ENCODE measurements at regions not wholly inside any gene's neighbourhood (a gene's known extent, or its start where the extent isn't known, plus 50 kb on each side); places are given as distances from the start of the nearest gene placed in this dataset.

GRCh38 chr9:99296291-99296951 is 74.3 kb downstream of the SEC61B start:
- DNase-seq (ENCODE audit: low read depth), result no peak
- TF ChIP-seq, protein P1, sequence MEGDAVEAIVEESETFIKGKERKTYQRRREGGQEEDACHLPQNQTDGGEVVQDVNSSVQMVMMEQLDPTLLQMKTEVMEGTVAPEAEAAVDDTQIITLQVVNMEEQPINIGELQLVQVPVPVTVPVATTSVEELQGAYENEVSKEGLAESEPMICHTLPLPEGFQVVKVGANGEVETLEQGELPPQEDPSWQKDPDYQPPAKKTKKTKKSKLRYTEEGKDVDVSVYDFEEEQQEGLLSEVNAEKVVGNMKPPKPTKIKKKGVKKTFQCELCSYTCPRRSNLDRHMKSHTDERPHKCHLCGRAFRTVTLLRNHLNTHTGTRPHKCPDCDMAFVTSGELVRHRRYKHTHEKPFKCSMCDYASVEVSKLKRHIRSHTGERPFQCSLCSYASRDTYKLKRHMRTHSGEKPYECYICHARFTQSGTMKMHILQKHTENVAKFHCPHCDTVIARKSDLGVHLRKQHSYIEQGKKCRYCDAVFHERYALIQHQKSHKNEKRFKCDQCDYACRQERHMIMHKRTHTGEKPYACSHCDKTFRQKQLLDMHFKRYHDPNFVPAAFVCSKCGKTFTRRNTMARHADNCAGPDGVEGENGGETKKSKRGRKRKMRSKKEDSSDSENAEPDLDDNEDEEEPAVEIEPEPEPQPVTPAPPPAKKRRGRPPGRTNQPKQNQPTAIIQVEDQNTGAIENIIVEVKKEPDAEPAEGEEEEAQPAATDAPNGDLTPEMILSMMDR (conservative IDR thresholded peaks at IDR 0.05; ENCODE audit: low read depth, low read length), result no peak
- no peak overlapping the region for H3K4me3 ChIP-seq (ENCODE audit: low read length)

GRCh38 chr9:99298614-99299013 is 76.5 kb downstream of the SEC61B start:
- no peak for DNase-seq (ENCODE audit: low read depth)
- TF ChIP-seq, protein P1 (conservative IDR thresholded peaks at IDR 0.05; ENCODE audit: low read depth, low read length), result no peak

DNA sequence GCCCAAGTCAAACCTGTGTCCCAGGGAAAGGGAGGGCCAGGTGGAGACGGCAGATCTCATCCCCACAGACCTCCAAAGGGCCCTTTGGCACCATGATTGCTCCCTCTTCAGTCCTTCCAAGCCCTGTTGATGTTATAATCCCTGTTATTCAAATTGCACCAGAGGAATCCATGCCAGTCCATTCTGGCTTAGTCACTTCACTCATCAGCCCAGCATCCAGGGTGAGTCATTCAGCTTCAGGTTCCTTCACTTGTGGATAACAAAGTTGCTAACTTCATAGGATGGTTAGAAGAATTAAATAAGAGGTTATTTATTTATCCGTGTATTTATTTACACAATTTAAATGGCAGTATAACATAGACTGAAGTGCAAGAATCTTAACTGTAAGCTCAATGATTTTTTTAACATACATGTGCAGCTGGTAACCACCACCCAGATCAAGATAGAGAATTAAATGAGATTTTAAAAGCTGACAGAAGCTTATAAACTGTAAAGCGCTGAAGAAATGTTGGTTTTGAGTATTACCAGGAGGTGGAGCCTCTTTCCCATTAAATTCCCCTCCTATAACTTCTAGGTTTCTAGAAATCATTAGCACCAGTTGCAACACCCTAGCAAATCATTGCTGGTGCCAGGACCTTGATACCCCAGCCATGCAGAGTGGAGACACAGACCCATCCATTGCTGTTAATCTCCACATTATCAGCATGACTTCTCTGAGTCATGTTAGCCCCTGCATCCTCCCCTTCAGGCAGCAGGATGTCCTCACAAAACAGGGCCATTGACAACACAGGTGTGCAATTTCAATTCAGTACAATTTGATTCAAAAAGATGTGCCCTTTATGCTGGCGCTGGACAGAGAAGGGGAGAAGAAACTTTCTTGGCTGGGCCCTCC is 77.4 kb downstream of the SEC61B start:
- peak; percentile 65 for DNase-seq (ENCODE audit: low read depth)
- TF ChIP-seq, protein P1 (conservative IDR thresholded peaks at IDR 0.05; ENCODE audit: low read depth, low read length), result peak; percentile 39
- no peak overlapping the region for H3K4me3 ChIP-seq (ENCODE audit: low read length)

More at GRCh38 chr9:99298614-99299013, 76.5 kb downstream of the SEC61B start:
- no peak overlapping the region for H3K4me3 ChIP-seq (ENCODE audit: low read length)

GRCh38 chr9:99300103-99300439 is 78.0 kb downstream of the SEC61B start:
- no peak overlapping the region for H3K4me3 ChIP-seq (ENCODE audit: low read length)
- DNase-seq (ENCODE audit: low read depth), result no peak
- TF ChIP-seq, protein P1 (conservative IDR thresholded peaks at IDR 0.05; ENCODE audit: low read depth, low read length), result no peak

DNA sequence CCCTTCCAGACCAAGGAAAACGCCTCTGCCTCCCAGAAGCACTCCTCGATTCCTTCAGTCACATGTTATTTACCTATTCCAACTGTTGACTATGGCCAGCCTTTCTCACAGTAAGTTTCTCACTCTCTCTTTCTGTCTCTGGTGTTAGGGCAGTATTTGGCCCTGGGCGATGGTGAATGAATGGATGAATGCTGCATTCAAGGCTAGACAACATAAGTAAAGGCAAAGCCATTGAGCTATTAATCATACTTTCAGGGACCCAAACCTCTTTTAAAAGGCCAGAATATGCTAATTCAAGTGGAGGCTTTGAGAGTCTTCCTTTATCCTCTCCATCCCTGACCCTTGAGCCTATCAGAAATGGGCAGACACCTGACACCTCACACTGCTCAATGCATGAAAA is 78.5 kb downstream of the SEC61B start:
- DNase-seq (ENCODE audit: low read depth), result no peak

DNA sequence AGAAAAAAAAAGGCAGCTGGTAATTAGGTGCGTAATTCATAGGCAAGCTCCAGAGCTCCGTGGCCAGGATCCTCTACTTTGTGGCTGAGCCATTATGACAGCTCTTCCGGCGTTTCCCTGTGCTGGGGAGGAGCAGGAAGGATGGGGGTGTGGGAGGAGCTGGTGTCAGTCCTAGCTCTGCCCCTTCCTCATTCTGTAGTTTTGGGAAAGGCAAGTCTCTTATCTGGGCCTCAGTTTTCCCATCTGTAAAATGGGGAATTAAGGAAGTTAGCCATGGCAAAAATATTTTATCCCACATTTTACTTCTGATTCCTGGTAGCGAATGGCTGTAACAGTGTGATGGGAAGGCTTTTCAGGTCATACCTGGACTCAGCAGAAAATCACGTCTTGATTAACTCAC is 81.1 kb downstream of the SEC61B start:
- no peak for DNase-seq (ENCODE audit: low read depth)
- TF ChIP-seq, protein P1 (conservative IDR thresholded peaks at IDR 0.05; ENCODE audit: low read depth, low read length), result no peak
- H3K4me3 ChIP-seq (ENCODE audit: low read length), result no peak overlapping the region

More for the DNA sequence above, 78.5 kb downstream of the SEC61B start:
- TF ChIP-seq, protein P1 (conservative IDR thresholded peaks at IDR 0.05; ENCODE audit: low read depth, low read length), result no peak
- no peak overlapping the region for H3K4me3 ChIP-seq (ENCODE audit: low read length)
